Fibroblast of skin of right biceps (primary cell): ENCODE measurements at regions not wholly inside any gene's neighbourhood (a gene's known extent, or its start where the extent isn't known, plus 50 kb on each side); places are given as distances from the start of the nearest gene placed in this dataset.
"Not testable (repeated sequence)": the region's sequence is repeated elsewhere in the genome, so short reads cannot be mapped to it uniquely, and the experiment has no call there.

Experiments used
- DNase-seq: peaks from one replicate; pipeline ENCODE4 v3.0.0-alpha.2; 2013

DNA sequence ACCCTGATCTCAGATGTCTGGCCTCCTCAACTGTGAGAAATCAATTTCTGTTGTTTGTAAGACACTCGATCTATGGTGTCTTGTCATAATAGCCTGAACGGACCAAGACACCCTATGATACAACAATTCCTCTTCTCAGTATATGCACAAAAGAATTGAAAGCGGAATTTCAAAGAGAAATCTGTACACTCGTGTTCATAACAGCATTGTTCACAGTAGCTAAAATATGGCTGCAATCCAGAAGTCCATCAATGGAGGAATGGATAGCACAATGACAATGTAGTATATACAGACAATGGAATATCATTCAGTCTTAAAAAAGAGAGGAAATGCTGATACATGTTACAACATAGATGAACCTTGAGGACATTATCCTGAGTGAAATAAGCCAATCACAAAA, 354.6 kb downstream of the SFMBT2 start:
- DNase-seq = no peak

DNA sequence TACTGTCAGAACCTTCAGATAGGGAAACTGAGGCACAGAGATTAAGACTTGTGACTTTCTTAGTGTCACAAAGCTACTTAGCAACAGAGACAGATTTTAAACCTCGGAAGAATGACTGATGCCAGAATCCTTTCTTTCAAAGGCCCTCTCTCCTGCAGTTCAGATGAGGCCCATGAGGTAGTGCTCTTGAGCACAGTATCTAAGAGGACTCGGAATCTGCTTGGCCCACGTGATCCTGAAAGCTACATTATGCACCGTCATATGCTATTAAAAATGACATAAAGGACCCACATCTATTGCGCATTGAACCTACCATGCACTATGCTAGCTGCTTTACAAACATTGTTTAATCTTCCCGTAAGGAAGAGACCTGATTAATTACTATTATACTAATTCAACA, 355.9 kb downstream of the SFMBT2 start:
- peak; percentile 8 for DNase-seq

DNA sequence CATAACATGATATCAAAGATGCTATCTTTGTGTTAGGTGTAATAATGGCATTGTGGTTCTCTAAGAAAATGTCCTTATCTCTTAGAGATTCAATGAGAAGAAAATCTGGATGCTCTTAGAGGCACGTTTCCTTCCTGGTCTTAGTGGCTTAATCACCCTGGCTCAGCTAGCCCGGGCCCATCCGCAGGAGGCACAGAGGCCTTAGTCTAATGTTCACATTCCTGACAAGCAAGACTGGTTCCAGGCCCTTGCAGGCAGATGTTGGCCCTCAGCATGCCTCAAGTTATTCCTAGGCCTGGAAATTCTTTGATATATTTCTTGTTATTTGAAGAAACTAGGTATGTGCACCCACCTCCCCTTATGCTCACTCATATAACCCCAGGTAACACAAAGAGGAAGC, 357.6 kb downstream of the SFMBT2 start:
- DNase-seq = no peak

DNA sequence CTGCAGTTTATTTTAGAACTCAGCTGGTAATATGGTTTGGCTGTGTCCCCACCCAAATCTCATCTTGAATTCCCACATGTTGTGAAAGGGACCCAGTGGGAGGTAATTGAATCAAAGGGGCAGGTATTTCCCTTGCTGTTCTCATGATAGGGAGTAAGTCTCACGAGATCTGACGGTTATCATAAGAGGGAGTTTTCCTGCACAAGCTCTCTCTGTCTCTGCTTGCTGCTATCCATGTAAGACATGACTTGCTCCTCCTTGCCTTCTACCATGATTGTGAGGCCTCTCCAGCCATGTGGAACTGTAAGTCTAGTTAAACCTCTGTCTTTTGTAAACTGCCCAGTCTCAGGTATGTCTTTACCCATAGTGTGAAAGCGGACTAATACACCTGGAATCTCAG, 360.8 kb downstream of the SFMBT2 start:
- DNase-seq = not testable (repeated sequence)

DNA sequence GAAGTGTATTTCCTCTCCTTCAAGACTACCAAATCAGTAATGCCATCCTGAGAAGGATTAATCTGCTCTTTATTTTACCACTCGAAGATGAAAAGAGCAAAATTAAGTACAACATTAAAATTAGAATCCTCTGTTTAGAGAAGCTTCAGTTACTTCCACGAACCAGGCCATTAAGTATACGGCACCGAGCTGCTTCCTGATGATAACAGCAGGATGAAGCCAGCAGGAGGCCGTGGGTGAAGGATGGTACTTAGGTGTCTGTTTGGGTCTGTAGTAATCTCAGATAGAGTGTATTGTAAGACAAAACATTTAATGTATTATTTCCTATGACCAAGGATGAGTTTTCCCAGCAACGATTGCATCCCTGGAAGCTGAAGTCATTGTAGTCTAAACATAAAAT, 362.8 kb downstream of the SFMBT2 start:
- DNase-seq = no peak

DNA sequence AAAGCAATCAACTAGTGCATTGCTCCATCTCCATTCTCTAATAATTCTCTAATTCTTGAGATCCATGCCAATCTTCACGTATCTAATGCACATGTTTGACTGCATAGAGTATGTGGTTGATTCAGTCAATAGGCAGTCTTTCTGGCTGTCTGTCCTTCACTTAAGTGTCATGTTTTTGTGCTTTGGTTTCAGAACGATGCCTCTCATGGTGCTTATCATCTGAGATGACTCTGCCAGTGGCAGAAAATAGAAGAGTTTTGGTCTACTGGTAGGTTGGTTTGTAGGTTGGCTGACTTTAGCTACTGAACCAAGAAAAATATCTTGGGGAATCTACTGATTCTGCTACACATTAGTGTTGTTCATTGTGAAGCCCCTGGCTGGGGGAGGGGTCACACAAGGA, 364.2 kb downstream of the SFMBT2 start:
- DNase-seq = no peak

DNA sequence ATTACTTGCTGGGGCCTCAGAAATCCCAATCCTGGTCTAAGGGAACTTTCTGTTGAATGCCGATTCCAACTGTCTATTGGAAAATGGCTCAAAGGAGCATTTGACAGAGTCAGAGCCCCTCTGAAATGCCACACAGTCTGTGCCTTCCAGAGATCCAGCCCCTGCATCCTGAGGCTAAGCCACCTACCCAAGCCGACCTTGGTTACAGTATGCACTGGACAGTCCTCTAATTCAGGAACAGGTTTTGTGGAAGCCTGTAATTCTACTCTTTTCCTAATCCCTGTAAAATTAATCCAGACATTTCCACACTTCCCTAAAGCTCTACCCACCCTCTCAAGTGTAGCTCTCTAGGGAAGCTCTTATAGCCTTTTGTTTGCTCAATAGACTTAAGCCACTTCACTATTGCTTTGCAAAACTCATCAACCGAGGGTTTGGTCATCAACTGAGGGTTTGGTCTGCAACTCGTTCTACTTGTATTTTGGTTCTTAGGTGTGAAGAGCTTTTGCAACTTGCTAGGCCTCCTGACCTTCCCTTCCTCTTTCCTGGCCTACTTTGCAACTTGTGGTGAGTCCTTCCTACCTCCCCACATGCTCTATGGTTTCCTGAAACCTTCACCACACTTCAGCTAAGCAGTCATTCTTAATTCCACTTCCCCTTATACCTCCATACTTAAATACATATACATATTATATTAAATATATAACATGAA, 364.8 kb downstream of the SFMBT2 start:
- DNase-seq = no peak

DNA sequence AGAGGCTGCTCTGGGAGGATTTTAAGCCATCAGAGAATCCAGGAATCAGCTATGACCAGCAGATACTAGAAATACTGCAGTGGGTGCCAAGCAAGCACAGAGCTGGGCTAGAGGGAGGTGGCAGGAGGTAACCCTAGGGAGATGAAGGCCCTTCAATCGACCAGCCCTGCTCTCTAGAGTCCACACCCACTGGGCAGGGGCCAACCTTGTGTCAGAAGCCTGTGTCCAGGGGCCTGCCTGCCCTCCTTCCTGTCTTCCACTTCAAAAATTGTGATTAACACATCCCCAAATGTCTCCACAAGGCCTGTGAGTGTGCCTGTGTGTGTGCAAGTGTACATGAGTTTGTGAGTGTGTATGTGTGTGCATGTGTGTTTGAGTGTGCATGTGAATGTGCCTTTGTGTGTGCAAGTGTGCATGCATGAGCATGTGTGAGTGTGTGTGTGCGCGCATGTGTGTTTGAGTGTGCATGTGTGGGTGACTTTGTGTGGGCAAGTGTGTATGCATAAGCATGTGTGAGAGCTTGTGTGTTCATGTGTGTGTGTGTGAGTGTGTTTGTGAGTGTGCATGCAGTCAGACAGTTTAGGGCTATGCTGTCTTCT, 367.7 kb downstream of the SFMBT2 start:
- DNase-seq = no peak

DNA sequence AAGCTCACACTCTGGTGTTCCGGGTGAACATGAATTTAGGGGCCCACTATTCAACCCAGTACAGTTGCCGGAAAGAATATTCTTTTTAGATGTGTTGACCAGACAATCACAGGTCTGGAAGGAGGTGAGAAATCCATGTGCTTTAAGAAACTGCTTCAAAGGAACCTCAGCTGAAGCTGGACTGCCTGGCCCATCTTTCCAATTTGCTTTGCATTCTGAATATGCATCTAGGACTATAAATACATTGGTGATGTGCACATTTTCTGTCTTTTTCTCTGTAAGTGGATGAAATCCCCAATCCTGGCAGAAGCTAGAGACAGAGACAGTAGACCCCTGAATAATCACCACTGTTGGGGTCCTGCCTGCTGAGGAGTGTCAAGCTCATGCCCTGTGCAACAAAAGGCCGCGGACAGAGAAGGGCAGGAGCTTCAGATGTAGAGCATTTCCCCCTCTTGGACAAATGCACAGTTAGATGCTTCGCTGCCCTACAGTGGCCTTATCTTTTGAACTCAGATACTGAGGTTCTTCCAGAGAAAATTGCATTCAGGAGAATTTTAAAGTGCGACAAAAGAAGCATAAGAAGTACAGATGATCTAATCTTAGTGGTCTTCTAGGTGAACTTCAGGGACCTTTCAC, 368.3 kb downstream of the SFMBT2 start:
- no peak for DNase-seq

DNA sequence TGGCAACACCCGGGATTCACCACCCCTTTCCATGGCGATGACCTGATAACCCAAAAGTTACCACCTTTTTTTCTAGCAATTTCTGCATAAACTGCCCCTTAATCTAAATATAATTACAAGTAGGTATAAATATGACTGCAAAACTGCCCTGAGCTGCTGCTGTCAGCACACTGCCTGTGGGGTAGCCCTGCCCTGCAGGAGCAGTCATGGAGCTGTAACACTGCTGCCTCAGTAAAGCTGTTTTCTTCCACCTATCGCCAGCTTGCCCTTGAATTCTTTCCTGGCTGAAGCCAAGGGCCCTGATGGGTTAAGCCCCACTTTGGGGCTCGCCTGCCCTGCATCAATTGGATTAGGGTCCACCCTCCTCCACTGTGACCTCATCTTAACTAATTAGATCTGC, 368.8 kb downstream of the SFMBT2 start:
- DNase-seq = no peak

DNA sequence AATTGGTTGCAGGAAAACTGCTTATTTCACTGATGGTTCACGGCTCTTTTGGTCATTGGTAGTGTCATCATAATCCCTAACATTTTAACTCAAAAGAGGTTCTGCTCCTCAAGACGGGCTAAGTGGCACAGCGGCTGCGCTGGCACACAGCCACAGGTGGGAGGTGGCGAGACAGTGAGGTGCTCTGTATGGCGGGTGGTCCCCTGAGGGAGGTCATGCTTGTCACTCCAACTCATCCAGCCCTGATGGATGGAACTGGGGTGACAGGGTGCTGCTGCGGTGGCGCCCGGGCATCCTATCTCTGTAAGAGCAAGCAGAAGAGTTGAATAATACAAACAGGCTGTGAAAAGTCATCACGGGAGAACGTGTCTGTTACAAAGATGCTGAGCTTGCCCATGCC, 370.2 kb downstream of the SFMBT2 start:
- no peak for DNase-seq

DNA sequence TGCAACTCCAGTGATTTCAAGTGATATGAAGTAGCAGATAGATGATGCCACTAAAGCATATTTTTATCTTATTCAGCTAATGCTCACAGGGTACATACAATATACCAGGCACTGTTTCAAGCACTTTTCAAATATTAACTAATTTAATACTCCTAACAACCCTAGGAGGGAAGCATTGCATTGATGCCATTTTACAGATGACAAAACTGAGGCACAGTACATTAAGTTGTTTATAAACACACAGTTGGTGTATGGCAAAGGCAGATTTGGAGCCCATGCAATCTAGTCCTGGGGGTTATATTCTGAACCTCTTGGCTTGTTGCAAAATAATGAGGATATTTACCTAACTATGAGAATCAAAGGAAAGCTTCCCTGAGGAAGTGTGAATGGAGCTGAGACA, 371.0 kb downstream of the SFMBT2 start:
- DNase-seq = no peak

DNA sequence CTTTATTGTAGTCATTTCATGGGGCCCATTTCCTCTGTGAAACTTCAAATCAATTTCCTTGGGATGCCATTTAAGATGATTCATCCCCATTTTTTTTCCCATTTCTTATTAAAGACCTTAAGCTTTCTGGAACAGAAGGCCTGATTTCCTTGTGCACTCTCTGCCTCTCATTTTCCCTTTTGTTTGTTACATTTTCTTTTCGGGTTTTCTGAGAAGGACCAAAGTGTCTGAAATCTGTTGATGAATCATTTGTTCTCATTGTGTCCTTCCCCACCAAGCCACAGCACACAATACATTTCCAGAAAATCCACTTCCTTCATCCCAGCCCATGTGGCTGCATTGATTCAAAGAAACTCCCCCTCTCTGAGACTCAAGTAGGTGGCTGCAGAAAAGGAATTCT, 372.4 kb downstream of the SFMBT2 start:
- DNase-seq = peak; percentile 32

DNA sequence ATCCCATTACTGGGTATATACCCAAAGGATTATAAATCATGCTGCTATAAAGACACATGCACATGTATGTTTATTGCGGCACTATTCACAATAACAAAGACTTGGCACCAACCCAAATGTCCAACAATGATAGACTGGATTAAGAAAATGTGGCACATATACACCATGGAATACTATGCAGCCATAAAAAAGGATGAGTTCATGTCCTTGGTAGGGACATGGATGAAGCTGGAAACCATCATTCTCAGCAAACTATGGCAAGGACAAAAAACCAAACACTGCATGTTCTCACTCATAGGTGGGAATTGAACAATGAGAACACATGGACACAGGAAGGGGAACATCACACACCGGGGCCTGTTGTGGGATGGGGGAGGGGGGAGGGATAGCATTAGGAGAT, 373.4 kb downstream of the SFMBT2 start:
- DNase-seq = not testable (repeated sequence)

DNA sequence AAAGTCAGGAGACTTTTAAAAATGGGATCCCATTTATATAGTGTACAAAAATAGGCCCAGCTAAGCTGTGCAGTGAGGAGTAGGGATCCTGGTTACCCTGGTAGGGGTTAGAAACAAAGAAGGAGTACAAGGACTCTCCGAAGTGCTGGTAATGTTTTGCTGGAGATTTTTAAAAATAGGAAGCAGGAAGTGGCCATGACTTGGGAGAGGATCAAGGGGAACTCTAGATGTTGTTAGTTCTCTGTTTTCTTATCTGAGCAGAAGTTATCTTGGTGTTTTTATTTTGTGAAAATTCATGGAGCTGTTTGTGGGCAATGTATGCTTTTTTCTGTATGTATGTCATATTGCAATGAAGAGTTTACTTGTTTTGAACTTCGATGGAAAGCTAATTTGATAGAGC, 373.9 kb downstream of the SFMBT2 start:
- no peak for DNase-seq

DNA sequence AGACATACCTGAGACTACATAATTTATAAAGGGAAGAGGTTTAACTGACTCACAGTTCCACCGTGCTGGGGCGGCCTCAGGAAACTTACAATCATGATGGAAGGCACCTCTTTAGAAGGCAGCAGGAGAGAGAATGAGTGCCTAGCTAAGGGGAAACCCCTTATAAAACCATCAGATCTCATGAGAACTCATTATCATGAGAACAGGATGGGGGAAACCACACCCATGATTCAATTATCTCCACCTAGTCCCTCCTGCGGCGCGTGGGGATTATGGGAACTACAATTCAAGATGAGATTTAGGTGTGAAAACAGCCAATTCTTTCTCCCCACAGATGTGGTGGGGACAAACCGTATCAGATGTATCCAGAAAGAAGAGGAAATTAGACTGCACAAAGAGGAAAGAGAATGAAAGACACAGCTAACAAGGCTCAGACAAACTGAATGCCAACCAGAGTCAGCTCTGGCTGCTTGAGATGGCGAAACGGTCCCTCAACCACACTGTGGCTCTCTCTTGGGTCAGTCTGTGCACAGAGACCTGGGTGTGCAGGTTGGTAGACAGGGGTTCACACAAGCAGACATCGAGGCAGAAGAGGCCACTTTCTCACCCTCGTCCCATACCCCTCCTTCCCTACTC, 375.6 kb downstream of the SFMBT2 start:
- no peak for DNase-seq

DNA sequence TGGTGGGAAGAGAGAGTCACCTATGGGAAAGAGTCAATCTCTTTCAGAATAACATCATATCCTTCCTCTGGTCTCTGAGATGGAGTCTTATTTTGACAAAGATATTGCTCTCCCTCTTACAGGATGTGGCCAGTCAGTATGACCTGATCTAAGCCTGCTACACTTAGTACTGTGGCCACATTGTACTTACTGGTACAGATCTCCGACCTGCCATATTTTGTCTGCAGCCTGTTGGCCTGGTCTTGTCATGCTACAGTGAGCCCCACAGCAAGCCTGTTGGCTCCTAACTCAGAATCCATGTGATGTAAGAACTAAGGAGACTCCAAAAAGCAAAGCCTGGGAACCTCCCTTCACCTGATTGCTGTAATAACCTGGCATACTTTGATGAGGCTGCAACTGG, 377.8 kb downstream of the SFMBT2 start:
- DNase-seq = no peak

DNA sequence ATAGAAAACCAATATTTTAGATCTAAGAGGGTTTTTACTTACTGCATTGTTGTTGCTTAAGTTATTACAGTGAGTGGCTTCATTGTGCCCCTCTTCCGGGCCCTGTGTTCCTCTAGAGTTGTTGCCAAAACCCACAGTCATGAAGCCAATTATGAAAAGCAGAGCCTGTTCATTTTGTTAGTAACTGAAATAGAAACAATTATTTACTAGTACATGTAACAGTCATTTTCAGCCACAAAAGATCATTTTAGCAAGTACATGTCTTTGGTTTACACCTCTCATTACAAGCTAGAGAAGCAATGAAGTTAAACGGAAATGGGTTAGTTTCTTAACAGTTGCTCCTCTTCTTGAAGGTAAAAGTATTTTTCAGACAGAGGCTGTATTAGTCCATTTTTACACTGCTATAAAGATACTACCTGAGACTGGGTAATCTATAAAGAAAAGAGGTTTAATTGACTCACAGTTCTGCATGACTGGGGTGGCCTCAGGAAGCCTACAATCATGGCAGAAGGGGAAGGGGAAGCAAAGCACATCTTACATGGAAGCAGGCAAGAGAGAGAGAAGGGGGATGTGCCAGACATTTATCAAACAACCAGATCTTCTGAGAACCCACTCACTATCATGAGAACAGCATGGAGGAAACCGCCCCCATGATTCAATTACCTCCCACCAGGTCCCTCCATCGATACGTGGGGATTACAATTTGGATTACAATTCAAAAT, 380.5 kb downstream of the SFMBT2 start:
- no peak for DNase-seq

DNA sequence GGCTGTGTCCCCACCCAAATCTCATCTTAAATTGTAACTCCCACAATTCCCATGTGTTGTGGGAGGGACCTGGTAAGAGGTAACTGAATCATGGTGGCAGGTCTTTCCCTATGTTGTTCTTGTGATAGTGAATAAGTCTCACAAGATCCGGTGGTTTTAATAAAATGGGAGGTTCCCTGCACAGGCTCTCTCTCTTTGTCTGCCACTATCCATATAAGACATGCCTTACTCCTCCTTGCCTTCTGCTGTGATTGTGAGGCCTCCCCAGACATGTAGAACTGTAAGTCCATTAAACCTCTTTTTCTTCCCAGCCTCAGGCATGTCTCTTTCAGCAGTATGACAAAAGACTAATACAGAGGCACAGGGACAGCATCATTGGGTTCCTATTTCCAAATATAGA, 381.2 kb downstream of the SFMBT2 start:
- DNase-seq = no peak

DNA sequence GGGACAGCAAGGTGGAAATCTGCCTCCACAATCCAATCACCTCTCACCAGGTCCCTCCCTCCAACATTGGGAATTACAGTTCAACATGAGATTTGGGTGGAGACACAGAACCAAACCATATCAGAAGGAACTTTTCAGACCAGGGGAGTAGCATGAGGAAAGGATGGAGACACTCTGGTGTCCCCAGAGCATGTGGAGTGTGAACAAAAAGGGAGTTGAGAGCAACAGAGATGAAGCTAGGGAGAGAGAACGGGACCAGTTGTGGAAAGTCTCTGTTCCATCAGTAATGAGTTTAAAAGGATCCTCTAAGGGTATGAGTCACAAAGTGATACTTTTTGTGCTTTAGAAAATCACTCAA, 382.0 kb downstream of the SFMBT2 start:
- no peak for DNase-seq

DNA sequence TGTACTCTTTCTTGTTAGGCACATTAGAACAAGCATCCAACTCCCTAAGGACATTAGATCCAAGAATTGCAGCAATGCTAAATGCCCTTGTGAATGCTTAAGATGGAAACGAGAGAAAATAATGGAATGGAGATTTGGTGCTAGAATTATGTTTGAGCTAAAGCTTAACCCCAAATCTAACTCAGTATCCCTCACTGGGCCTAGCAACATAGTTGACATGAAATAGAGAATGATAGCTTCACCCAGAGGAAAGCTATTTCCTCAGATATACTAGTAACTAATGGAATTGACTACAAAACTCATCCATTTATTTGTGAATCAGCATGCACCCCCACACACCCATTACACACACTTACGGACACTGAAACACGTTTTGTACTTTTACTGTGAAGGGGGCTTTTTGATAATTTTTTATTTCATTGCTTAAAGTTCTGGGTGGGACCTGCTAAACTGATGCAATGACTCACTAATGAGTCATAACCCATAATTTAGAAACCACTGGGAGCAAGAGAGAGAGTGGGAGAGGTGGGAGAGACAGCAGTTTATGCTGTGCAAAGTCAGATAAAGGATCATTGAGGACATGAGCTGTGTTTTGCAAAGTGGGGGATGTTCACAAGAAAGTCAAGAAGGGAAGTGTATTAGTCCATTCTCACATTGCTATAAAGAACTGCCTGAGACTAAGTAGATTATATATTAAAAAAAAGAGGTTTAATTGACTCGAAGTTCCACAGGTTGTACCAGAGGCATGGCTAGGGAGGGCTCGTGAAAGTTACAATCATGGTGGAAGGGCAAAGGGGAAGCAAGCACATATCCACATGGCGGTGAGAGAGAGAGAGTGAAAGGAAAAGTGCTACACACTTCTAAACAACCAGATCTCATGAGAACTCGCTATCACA, 382.7 kb downstream of the SFMBT2 start:
- DNase-seq = peak; percentile 73

DNA sequence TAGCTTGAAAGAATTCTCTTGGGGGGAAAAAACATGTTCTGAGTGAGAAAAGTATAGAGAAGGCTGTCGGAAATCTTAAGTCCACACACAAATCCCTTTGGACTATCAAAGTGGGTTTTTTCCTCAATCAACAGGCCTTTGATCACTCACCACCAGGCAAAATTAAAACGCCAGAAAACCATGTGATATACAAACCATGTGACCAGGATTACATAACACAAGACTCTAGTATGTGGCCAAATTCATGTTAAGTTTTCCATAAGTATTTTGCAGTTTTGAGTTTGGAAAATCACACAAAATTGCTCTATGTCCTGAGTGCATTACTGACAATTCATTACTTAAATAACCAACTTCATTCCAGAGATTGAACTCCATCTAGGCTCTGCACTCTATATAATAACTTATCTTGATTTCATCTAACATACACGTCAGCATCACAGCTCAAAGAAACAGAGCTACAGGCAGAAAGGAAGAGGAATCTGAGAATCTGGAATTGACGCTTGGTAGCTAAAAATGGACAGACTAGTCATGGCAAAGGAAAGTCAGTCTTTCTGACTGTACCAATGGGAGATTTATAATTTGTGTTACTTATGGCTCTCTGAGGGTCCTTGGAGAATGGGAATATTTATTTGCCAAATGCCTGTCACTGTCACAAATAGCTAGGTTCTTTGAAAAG, 383.5 kb downstream of the SFMBT2 start:
- peak; percentile 19 for DNase-seq
